ENCODE measurements at regions not wholly inside any gene's neighbourhood (a gene's known extent, or its start where the extent isn't known, plus 50 kb on each side); places are given as distances from the start of the nearest gene placed in this dataset.

DNA sequence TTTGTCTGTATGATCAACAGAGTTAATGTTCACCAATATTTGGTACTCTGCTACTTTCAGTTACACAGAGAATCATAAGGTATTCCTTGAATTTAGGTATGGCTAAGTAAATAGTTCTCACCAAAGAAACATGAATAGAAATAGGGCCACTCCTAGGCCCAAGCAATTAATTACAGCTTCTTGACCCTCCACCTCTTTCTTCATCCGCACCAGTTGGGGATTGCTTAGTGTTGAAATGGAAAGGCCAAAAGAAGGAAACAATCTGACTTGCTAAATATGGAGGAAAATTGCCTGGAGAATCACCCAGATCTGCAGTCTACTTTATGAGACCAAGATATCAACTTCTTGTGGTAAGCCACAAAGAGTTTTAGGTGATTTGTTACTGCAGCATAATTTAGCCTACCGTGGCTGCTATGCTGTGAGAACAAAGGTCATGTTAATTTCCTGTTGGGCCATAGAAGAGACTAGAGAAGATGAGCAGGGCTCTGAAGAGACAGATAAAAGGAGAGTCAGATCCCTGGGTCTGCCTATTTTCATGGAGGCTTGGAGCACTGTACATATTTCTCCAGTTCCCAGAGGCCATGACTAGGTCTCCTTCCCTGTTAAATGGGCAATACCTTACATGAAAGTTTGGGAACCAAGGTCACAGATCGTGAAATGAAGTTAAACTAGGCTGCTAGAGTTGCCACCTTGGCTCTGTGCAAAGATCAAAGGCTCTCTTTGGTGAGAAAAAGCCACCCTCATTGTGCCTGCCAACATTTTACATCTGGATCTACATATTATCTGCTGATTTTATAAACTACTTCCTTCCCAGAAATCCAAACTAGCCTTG is 93.3 kb upstream of the GDF10 start:
- no peak for TF ChIP-seq EP300 (IDR thresholded peaks at IDR 0.05)
- TF ChIP-seq, protein P1, sequence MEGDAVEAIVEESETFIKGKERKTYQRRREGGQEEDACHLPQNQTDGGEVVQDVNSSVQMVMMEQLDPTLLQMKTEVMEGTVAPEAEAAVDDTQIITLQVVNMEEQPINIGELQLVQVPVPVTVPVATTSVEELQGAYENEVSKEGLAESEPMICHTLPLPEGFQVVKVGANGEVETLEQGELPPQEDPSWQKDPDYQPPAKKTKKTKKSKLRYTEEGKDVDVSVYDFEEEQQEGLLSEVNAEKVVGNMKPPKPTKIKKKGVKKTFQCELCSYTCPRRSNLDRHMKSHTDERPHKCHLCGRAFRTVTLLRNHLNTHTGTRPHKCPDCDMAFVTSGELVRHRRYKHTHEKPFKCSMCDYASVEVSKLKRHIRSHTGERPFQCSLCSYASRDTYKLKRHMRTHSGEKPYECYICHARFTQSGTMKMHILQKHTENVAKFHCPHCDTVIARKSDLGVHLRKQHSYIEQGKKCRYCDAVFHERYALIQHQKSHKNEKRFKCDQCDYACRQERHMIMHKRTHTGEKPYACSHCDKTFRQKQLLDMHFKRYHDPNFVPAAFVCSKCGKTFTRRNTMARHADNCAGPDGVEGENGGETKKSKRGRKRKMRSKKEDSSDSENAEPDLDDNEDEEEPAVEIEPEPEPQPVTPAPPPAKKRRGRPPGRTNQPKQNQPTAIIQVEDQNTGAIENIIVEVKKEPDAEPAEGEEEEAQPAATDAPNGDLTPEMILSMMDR (IDR thresholded peaks at IDR 0.05), result no peak
- no peak for TF ChIP-seq POLR2A (IDR thresholded peaks at IDR 0.05)
